Endothelial cell of umbilical vein (primary cell): ENCODE measurements at regions not wholly inside any gene's neighbourhood (a gene's known extent, or its start where the extent isn't known, plus 50 kb on each side); places are given as distances from the start of the nearest gene placed in this dataset.

Source experiments
- BruUV-seq: library from RNA; stranded (reverse); fragments of 400-500 nt; replicated peaks from 2 replicates; lab custom pipeline; 2021; lab: Mats Ljungman, UMichigan
- CTCF ChIA-PET: fragments of 300-600, 350-600 bp; sonication (Branson Sonifier 250); formaldehyde crosslinking; loops from one replicate; lab custom pipeline; 2021; ENCODE audit warnings: antibody characterized with exemption, inconsistent platforms; lab: Charles Lee
- POLR2A ChIA-PET: fragments of 300-600, 350-600 bp; sonication (Branson Sonifier 250); formaldehyde crosslinking; loops from one replicate; lab custom pipeline; 2021; ENCODE audit warnings: antibody characterized with exemption, inconsistent platforms; lab: Charles Lee
- DNase-seq: peaks from one replicate; pipeline ENCODE4 v3.0.0-alpha.2; 2011; ENCODE audit warnings: low read depth, low spot score
- FAIRE-seq: peaks from 2 replicates; lab custom pipeline; 2011; peaks lifted over from hg19 to GRCh38; lab: Jason Lieb, UNC
- H2AFZ ChIP-seq: 2 replicates; pipeline ENCODE4 v1.6.0; 2012; ENCODE audit warnings: low read depth, low read length, control low read depth, inconsistent platforms
- H3K27ac ChIP-seq: 2 replicates; pipeline ENCODE4 v1.5.1; 2011; ENCODE audit warnings: low read depth, mild to moderate bottlenecking, control low read depth, low read length, moderate library complexity; ENCODE audit not compliant: insufficient read depth
- H3K27me3 ChIP-seq, 2 experiments: 2 replicates each; pipeline versions ENCODE4 v1.6.0 to v1.6.1; 2011; ENCODE audit warnings: low read length in 2 of 2, mixed read lengths in 1 of 2; ENCODE audit not compliant: control insufficient read depth in 2 of 2, insufficient read depth in 2 of 2
- H3K36me3 ChIP-seq, 2 experiments: 2 replicates in 1 of 2; 3 replicates in 1 of 2; pipeline ENCODE4 v1.5.1; 2011; ENCODE audit warnings: low read length in 2 of 2, mild to moderate bottlenecking in 1 of 2, moderate library complexity in 1 of 2; ENCODE audit not compliant: control insufficient read depth in 2 of 2, insufficient read depth in 2 of 2; ENCODE audit errors: extremely low read depth in 1 of 2
- H3K4me1 ChIP-seq: 3 replicates; pipeline ENCODE4 v1.5.1; 2011; ENCODE audit warnings: mild to moderate bottlenecking, low read length; ENCODE audit not compliant: control insufficient read depth, insufficient read depth; ENCODE audit errors: extremely low read depth
- H3K4me2 ChIP-seq: 2 replicates; pipeline ENCODE4 v1.6.1; 2011; ENCODE audit warnings: low read length, control low read depth, mixed read lengths; ENCODE audit not compliant: insufficient read depth
- H3K4me3 ChIP-seq, 3 experiments: fragments of 200-600 bp in 1 of 3; sonication (generic), shearing (Covaris generic) in 1 of 3; replicated peaks in 1 of 3; 2 replicates each; pipeline ENCODE4 v1.5.1; 2011 to 2016; ENCODE audit warnings: control low read depth in 3 of 3, low read length in 3 of 3, mild to moderate bottlenecking in 2 of 3, inconsistent platforms in 1 of 3, low read depth in 1 of 3, moderate library complexity in 1 of 3; ENCODE audit not compliant: insufficient read depth in 1 of 3
- H3K79me2 ChIP-seq: 2 replicates; pipeline ENCODE4 v1.6.0; 2012; ENCODE audit warnings: low read length, inconsistent platforms; ENCODE audit not compliant: control insufficient read depth, insufficient read depth
- H3K9ac ChIP-seq: replicated peaks from 2 replicates; pipeline ENCODE3; 2011; ENCODE audit warnings: low read length, control low read depth; ENCODE audit not compliant: insufficient read depth; ENCODE audit errors: extremely low read depth
- H3K9me1 ChIP-seq: replicated peaks from 3 replicates; pipeline ENCODE4 v1.6.0; 2011; ENCODE audit warnings: mild to moderate bottlenecking, low read length; ENCODE audit not compliant: control insufficient read depth, insufficient read depth; ENCODE audit errors: extremely low read depth
- H3K9me3 ChIP-seq: replicated peaks from 2 replicates; pipeline ENCODE4 v1.5.1; 2012; ENCODE audit warnings: low read length, inconsistent platforms; ENCODE audit not compliant: control insufficient read depth, insufficient read depth
- H4K20me1 ChIP-seq: replicated peaks from 2 replicates; pipeline ENCODE3; 2011; ENCODE audit warnings: mild to moderate bottlenecking, low read length; ENCODE audit not compliant: control insufficient read depth, insufficient read depth; ENCODE audit errors: extremely low read depth
- CTCF ChIP-seq, 2 donors: IDR thresholded peaks; 1 replicate in 1 of 2; 2 replicates in 1 of 2; pipeline ENCODE4 v1.5.1; 2011; ENCODE audit warnings: low read length in 2 of 2, mild to moderate bottlenecking in 2 of 2, moderate library complexity in 2 of 2, control low read depth in 1 of 2, inconsistent platforms in 1 of 2, low read depth in 1 of 2; ENCODE audit not compliant: insufficient read depth in 1 of 2; ENCODE audit errors: extremely low read depth in 1 of 2
- EZH2 ChIP-seq: IDR thresholded peaks from 2 replicates; pipeline ENCODE4 v1.6.1; 2012; ENCODE audit warnings: borderline replicate concordance, low read depth, mild to moderate bottlenecking, moderate library complexity, low read length, inconsistent platforms; ENCODE audit not compliant: severe bottlenecking
- FOS ChIP-seq: IDR thresholded peaks from 2 replicates; pipeline ENCODE4 v1.6.1; 2011; ENCODE audit warnings: mild to moderate bottlenecking, low read length, moderate library complexity, borderline replicate concordance; ENCODE audit not compliant: insufficient read depth
- GATA2 ChIP-seq: IDR thresholded peaks from 2 replicates; pipeline ENCODE4 v1.7.0; 2011; ENCODE audit warnings: low read depth, mild to moderate bottlenecking, moderate library complexity, mixed read lengths, low read length; ENCODE audit not compliant: insufficient read length, insufficient read depth
- JUN ChIP-seq: IDR thresholded peaks from 2 replicates; pipeline ENCODE4 v1.6.1; 2011; ENCODE audit warnings: borderline replicate concordance, low read depth; ENCODE audit not compliant: insufficient read length, insufficient read depth
- MAX ChIP-seq: IDR thresholded peaks from 2 replicates; pipeline ENCODE4 v1.6.1; 2011; ENCODE audit not compliant: insufficient read depth, insufficient read length
- MYC ChIP-seq: IDR thresholded peaks from one replicate; pipeline ENCODE4 v1.6.1; 2011; ENCODE audit warnings: mild to moderate bottlenecking, low read depth, low read length
- POLR2A ChIP-seq: IDR thresholded peaks from 2 replicates; pipeline ENCODE4 v1.6.1; 2012; ENCODE audit warnings: low read depth, mild to moderate bottlenecking, control low read depth, low read length
- POLR2AphosphoS5 ChIP-seq: IDR thresholded peaks from 2 replicates; pipeline ENCODE4 v1.6.1; 2012; ENCODE audit warnings: low read depth, mild to moderate bottlenecking, control low read depth, low read length, moderate library complexity; ENCODE audit not compliant: insufficient read depth
- dilution Hi-C: fragments of 300-500 bp; cut with MboI; formaldehyde crosslinking; loops from one replicate; pipeline ENCODE4 v1.15.0; 2019; ENCODE audit warnings: low sequenced_read_pairs; ENCODE audit not compliant: extremely low pct_ligation_motif_present
- intact Hi-C: fragments of 100-400 bp; cut with micrococcal nuclease; formaldehyde crosslinking; loops from one replicate; pipeline ENCODE4 v1.10.0; 2022

GRCh38 chr2:60657673-60658072, 98.4 kb upstream of the PAPOLG start:
- POLR2A ChIA-PET, result no interaction called here
- H3K27ac ChIP-seq, result no peak overlapping the region
- no peaks in the 10 kb centered on the region for H3K79me2 ChIP-seq
- H4K20me1 ChIP-seq, result no peaks in the 10 kb centered on the region
- dilution Hi-C loops (no loop called here), intact Hi-C loops (no loop called here)
- FAIRE-seq, result no peak
- DNase-seq, result no peak
- CTCF ChIA-PET, result no interaction called here
- no peaks in the 10 kb centered on the region for H3K4me1 ChIP-seq
- TF ChIP-seq EZH2 (no peak), JUN (no peak)
- no peak overlapping the region for H2AFZ ChIP-seq
- BruUV-seq, result no TSS peak
- H3K9me3 ChIP-seq, result no peaks in the 10 kb centered on the region
- H3K4me2 ChIP-seq, result no peak overlapping the region
- H3K9me1 ChIP-seq, result no peaks in the 10 kb centered on the region
- H3K9ac ChIP-seq, result no peak overlapping the region
- H3K4me3 ChIP-seq, result no peak overlapping the region
- no peaks in the 10 kb centered on the region for H3K27me3 ChIP-seq
- H3K36me3 ChIP-seq, result no peaks in the 10 kb centered on the region

GRCh38 chr2:60659026-60659425, 97.0 kb upstream of the PAPOLG start:
- no peak for FAIRE-seq
- TF ChIP-seq GATA2 (no peak), MYC (no peak), FOS (no peak), CTCF (IDR thresholded peaks at IDR 0.05; ENCODE audit: extremely low read depth in 1 of 2, insufficient read depth in 1 of 2, low read depth in 1 of 2, low read length in 2 of 2) (no peak), MAX (no peak), POLR2A (no peak), JUN (no peak), EZH2 (no peak), POLR2AphosphoS5 (no peak)
- BruUV-seq, result no TSS peak
- no peaks in the 10 kb centered on the region for H3K36me3 ChIP-seq
- H3K4me1 ChIP-seq, result no peaks in the 10 kb centered on the region
- H3K4me3 ChIP-seq, result no peak overlapping the region
- H4K20me1 ChIP-seq, result no peaks in the 10 kb centered on the region
- H2AFZ ChIP-seq, result no peak overlapping the region
- dilution Hi-C loops, result no loop called here
- H3K9me1 ChIP-seq, result no peaks in the 10 kb centered on the region
- H3K27ac ChIP-seq, result no peak overlapping the region
- ChIA-PET POLR2A (no interaction called here), CTCF (interaction anchor here (1.3 to 2.3 kb wide), 2 partner anchors 15 to 16 kb away, joined by 4 to 8 read pairs; no protein-coding TSS in a partner anchor)
- intact Hi-C loops, result no loop called here
- H3K27me3 ChIP-seq, result no peaks in the 10 kb centered on the region
- H3K4me2 ChIP-seq, result no peak overlapping the region
- no peak overlapping the region for H3K9ac ChIP-seq
- H3K79me2 ChIP-seq, result no peaks in the 10 kb centered on the region
- no peak for DNase-seq
- H3K9me3 ChIP-seq, result no peaks in the 10 kb centered on the region
